GM23248 (cell line): ENCODE measurements at regions not wholly inside any gene's neighbourhood (a gene's known extent, or its start where the extent isn't known, plus 50 kb on each side); places are given as distances from the start of the nearest gene placed in this dataset.

Experiments
- EZH2 ChIP-seq: fragments of 200-600 bp; sonication (generic); IDR thresholded peaks from 2 replicates; pipeline ENCODE4 v1.6.1; 2018; ENCODE audit warnings: antibody characterized with exemption, mild to moderate bottlenecking; ENCODE audit not compliant: insufficient read depth, poor library complexity, severe bottlenecking
- EZH2phosphoT487 ChIP-seq: fragments of 200-600 bp; sonication (generic); IDR thresholded peaks from 2 replicates; pipeline ENCODE4 v1.6.1; 2018; ENCODE audit warnings: antibody characterized with exemption, moderate library complexity, mild to moderate bottlenecking, low read depth; ENCODE audit not compliant: insufficient read depth

DNA sequence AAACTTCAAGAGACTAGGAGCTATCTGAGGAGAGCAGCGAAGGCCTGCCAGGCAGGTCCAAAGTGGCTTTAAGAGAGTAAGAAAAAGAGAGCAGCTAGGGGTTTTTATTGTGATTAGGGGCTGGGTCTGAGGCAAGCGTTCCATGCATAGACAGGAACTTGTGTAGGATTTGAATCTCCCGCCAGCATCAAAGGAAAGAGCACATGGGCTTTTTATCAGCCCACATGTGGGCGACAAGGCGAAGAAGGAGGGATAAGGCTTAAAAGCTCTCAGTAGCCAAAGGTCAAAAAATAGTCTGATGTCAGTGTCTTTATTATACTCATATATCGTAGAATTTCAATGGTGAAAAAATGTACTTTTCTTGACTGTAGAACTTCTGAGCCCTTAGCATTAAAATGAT is 178.5 kb upstream of the TMEFF2 start:
- TF ChIP-seq EZH2 (no peak), EZH2phosphoT487 (no peak)
